GM12891 (cell line): ENCODE measurements at regions not wholly inside any gene's neighbourhood (a gene's known extent, or its start where the extent isn't known, plus 50 kb on each side); places are given as distances from the start of the nearest gene placed in this dataset.

Experiments
- POLR2A ChIP-seq: IDR thresholded peaks from 2 replicates; pipeline ENCODE4 v1.6.1; 2011; ENCODE audit warnings: low read depth, low read length, control low read depth
- POLR2AphosphoS5 ChIP-seq: IDR thresholded peaks from 2 replicates; pipeline ENCODE4 v1.6.1; 2011; ENCODE audit warnings: low read depth, low read length, control low read depth
- POU2F2 ChIP-seq: IDR thresholded peaks from 2 replicates; pipeline ENCODE4 v1.6.1; 2011; ENCODE audit warnings: low read depth, mild to moderate bottlenecking, control low read depth, low read length, moderate library complexity
- SPI1 ChIP-seq: IDR thresholded peaks from 2 replicates; pipeline ENCODE4 v1.6.1; 2011; ENCODE audit warnings: low read depth, low read length, control low read depth
- TAF1 ChIP-seq: IDR thresholded peaks from 2 replicates; pipeline ENCODE4 v1.6.1; 2011; ENCODE audit warnings: low read depth, low read length, control low read depth

DNA sequence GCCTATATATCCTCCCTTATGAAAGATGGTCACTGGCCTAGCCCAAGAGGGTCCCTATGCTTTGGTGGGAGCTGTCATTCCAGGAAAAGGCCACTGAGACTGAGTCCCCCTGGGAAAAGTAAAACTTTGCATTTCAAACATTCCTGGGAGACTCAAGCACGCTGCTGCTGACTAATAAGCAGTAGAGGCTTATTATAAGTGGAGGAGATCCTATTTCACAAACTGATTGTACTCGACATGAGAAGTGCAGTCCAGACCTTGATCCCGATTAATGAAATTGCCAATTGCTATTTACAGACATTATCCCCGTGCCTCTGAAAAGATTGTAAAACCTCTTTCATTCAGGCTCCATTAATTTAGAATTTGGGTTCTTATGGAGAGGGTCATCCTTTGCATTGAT, 96.6 kb downstream of the EMP1 start:
- TF ChIP-seq POLR2A = no peak
- TF ChIP-seq SPI1 = no peak
- TF ChIP-seq TAF1 = no peak
- no peak for TF ChIP-seq POLR2AphosphoS5
- TF ChIP-seq POU2F2 = no peak
